H9 (cell line): ENCODE measurements at regions not wholly inside any gene's neighbourhood (a gene's known extent, or its start where the extent isn't known, plus 50 kb on each side); places are given as distances from the start of the nearest gene placed in this dataset.

Experiments
- DNase-seq: peaks from one replicate; pipeline ENCODE4 v3.0.0-alpha.2; 2017
- H2AFZ ChIP-seq: one replicate; pipeline ENCODE4 v1.6.1; 2013; ENCODE audit warnings: mild to moderate bottlenecking, low read length, control low read depth, moderate library complexity
- H2AK5ac ChIP-seq: 2 replicates; pipeline ENCODE4 v1.6.1; 2013; ENCODE audit warnings: low read length, control low read depth, mixed read lengths; ENCODE audit not compliant: insufficient read length
- H2BK120ac ChIP-seq: one replicate; pipeline ENCODE4 v1.6.1; 2013; ENCODE audit warnings: low read depth, mild to moderate bottlenecking, low read length, control low read depth, inconsistent platforms; ENCODE audit not compliant: poor library complexity, severe bottlenecking
- H2BK12ac ChIP-seq: 2 replicates; pipeline ENCODE4 v1.6.1; 2013; ENCODE audit warnings: low read length, control low read depth, mixed read lengths, low read depth; ENCODE audit not compliant: insufficient read length
- H2BK15ac ChIP-seq: 2 replicates; pipeline ENCODE4 v1.6.1; 2013; ENCODE audit warnings: low read depth, low read length, control low read depth
- H2BK20ac ChIP-seq: one replicate; pipeline ENCODE4 v1.6.1; 2013; ENCODE audit warnings: low read depth, mild to moderate bottlenecking, low read length, control low read depth, inconsistent platforms; ENCODE audit not compliant: poor library complexity, severe bottlenecking
- H2BK5ac ChIP-seq: 2 replicates; pipeline ENCODE4 v1.6.1; 2013; ENCODE audit warnings: low read length, control low read depth, mixed read lengths; ENCODE audit not compliant: insufficient read length
- H3K14ac ChIP-seq: 2 replicates; pipeline ENCODE4 v1.6.1; 2013; ENCODE audit warnings: low read length, control low read depth; ENCODE audit not compliant: insufficient read depth
- H3K18ac ChIP-seq: 2 replicates; pipeline ENCODE4 v1.6.1; 2013; ENCODE audit warnings: low read depth, mild to moderate bottlenecking, mixed read lengths, low read length, control low read depth; ENCODE audit not compliant: insufficient read length
- H3K23ac ChIP-seq: 2 replicates; pipeline ENCODE4 v1.6.1; 2013; ENCODE audit warnings: low read length, control low read depth, mixed read lengths, low read depth; ENCODE audit not compliant: insufficient read length
- H3K23me2 ChIP-seq: 2 replicates; pipeline ENCODE4 v1.6.1; 2013; ENCODE audit warnings: low read depth, mild to moderate bottlenecking, mixed read lengths, low read length, control low read depth; ENCODE audit not compliant: insufficient read length, poor library complexity, severe bottlenecking
- H3K27ac ChIP-seq: 2 replicates; pipeline ENCODE4 v1.5.1; 2013; ENCODE audit warnings: low read length, control low read depth, mixed read lengths, low read depth; ENCODE audit not compliant: insufficient read length
- H3K27me3 ChIP-seq: 2 replicates; pipeline ENCODE4 v1.6.1; 2013; ENCODE audit warnings: low read length, control low read depth, inconsistent platforms; ENCODE audit not compliant: insufficient read depth
- H3K4ac ChIP-seq: 2 replicates; pipeline ENCODE4 v1.6.1; 2013; ENCODE audit warnings: low read depth, mild to moderate bottlenecking, control low read depth, inconsistent platforms, low read length, moderate library complexity
- H3K4me1 ChIP-seq: 2 replicates; pipeline ENCODE4 v1.6.1; 2013; ENCODE audit warnings: low read length, control low read depth, inconsistent platforms; ENCODE audit not compliant: insufficient read depth
- H3K4me2 ChIP-seq: 2 replicates; pipeline ENCODE4 v1.6.1; 2013; ENCODE audit warnings: low read length, control low read depth, mixed read lengths; ENCODE audit not compliant: insufficient read length, insufficient read depth
- H3K56ac ChIP-seq: 2 replicates; pipeline ENCODE4 v1.6.1; 2013; ENCODE audit warnings: low read depth, mild to moderate bottlenecking, mixed read lengths, low read length, control low read depth; ENCODE audit not compliant: insufficient read length
- H3K79me1 ChIP-seq: 2 replicates; pipeline ENCODE4 v1.6.1; 2013; ENCODE audit warnings: low read depth, mild to moderate bottlenecking, moderate library complexity, low read length, control low read depth, inconsistent platforms; ENCODE audit not compliant: insufficient read depth, poor library complexity, severe bottlenecking
- H3K79me2 ChIP-seq: 2 replicates; pipeline ENCODE4 v1.6.1; 2013; ENCODE audit warnings: low read length, control low read depth, inconsistent platforms; ENCODE audit not compliant: insufficient read depth
- H3K9ac ChIP-seq: 2 replicates; pipeline ENCODE4 v1.6.1; 2013; ENCODE audit warnings: low read length, control low read depth, mixed read lengths; ENCODE audit not compliant: insufficient read length; ENCODE audit errors: extremely low read depth
- H3K9me3 ChIP-seq: one replicate; pipeline ENCODE4 v1.6.1; 2013; ENCODE audit warnings: low read depth, low read length, inconsistent platforms; ENCODE audit not compliant: control insufficient read depth
- H3T11ph ChIP-seq: one replicate; pipeline ENCODE4 v1.6.1; 2013; ENCODE audit warnings: mild to moderate bottlenecking, low read length, control low read depth, inconsistent platforms
- H4K20me1 ChIP-seq: one replicate; pipeline ENCODE4 v1.6.1; 2013; ENCODE audit not compliant: control insufficient read depth, insufficient read length, insufficient read depth
- H4K5ac ChIP-seq: 2 replicates; pipeline ENCODE4 v1.6.1; 2013; ENCODE audit warnings: low read depth, mild to moderate bottlenecking, mixed read lengths, low read length, control low read depth; ENCODE audit not compliant: insufficient read length
- H4K8ac ChIP-seq: replicated peaks from 2 replicates; pipeline ENCODE4 v1.6.1; 2013; ENCODE audit warnings: low read length, control low read depth, mixed read lengths, low read depth; ENCODE audit not compliant: insufficient read length
- H4K91ac ChIP-seq: 2 replicates; pipeline ENCODE4 v1.6.1; 2013; ENCODE audit warnings: low read depth, mild to moderate bottlenecking, moderate library complexity, mixed read lengths, low read length, control low read depth; ENCODE audit not compliant: insufficient read length
- H3K27ac Mint-ChIP-seq, 3 experiments: 2 replicates in 2 of 3; 3 replicates in 1 of 3; pipeline ENCODE4 v1.8.0; 2020 to 2021; ENCODE audit warnings: mixed read lengths in 3 of 3, mild to moderate bottlenecking in 1 of 3, moderate library complexity in 1 of 3
- H3K27me3 Mint-ChIP-seq: 2 replicates; pipeline ENCODE4 v1.8.0; 2021; ENCODE audit warnings: low read depth, mild to moderate bottlenecking, moderate library complexity, mixed read lengths
- H3K36me3 Mint-ChIP-seq, 3 experiments: 2 replicates in 2 of 3; 3 replicates in 1 of 3; pipeline ENCODE4 v1.8.0; 2020 to 2021; ENCODE audit warnings: low read depth in 3 of 3, mixed read lengths in 3 of 3; ENCODE audit not compliant: insufficient read depth in 1 of 3
- H3K4me1 Mint-ChIP-seq, 2 experiments: 2 replicates each; pipeline ENCODE4 v1.8.0; 2020; ENCODE audit warnings: mixed read lengths in 2 of 2
- H3K4me3 Mint-ChIP-seq, 2 experiments: 2 replicates in 1 of 2; 3 replicates in 1 of 2; pipeline ENCODE4 v1.8.0; 2020 to 2021; ENCODE audit warnings: mild to moderate bottlenecking in 2 of 2, mixed read lengths in 2 of 2, moderate library complexity in 1 of 2
- H3K9me3 Mint-ChIP-seq, 2 experiments: 2 replicates in 1 of 2; 3 replicates in 1 of 2; pipeline ENCODE4 v1.8.0; 2020; ENCODE audit warnings: mild to moderate bottlenecking in 2 of 2, mixed read lengths in 2 of 2, moderate library complexity in 1 of 2
- WGBS: extraction: QIAGEN DNeasy Blood & Tissue Kit; methylation state at CpG from one replicate; pipeline ENCODE4 v1.1.7; 2013; ENCODE audit warnings: missing lambda C conversion rate, low lambda C conversion rate, mixed read lengths; ENCODE audit not compliant: insufficient read length; ENCODE audit errors: extremely low coverage; 5-methylcytosine and 5-hydroxymethylcytosine counted together
- TF ChIP-seq, protein P1 (sequence below): fragments of 200-600 bp; sonication (generic); conservative IDR thresholded peaks from 3 replicates; pipeline ENCODE4 v1.8.0; 2021; ENCODE audit warnings: antibody characterized with exemption, mild to moderate bottlenecking

DNA sequence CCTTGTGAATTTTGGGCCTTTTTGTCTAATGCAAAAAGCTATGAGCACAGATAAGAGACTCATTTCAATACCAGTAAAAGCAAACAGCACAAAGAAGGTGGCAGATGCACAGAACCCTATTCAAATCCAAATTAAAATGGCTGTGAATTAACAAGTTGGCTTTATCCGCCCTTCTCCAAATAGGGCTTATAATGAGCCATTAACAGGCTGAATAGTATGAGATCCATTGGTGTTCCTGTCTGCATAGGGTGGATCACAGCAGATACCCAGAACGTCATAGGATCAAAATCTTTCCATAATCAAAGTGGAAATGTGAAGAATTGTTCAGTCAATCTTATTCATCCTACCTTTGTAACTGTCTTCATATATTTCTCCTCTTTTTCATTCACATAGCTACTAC lies 282.4 kb upstream of the UMPS start:
- H3K9me3 Mint-ChIP-seq: no peaks in the 10 kb centered on the region
- H3K27me3 Mint-ChIP-seq: no peaks in the 10 kb centered on the region
- no peak for DNase-seq
- no peak overlapping the region for H3T11ph ChIP-seq
- no peaks in the 10 kb centered on the region for H3K79me1 ChIP-seq
- H2BK5ac ChIP-seq: no peak overlapping the region
- no peaks in the 10 kb centered on the region for H3K9me3 ChIP-seq
- H4K5ac ChIP-seq: no peak overlapping the region
- no peaks in the 10 kb centered on the region for H4K20me1 ChIP-seq
- H2BK120ac ChIP-seq: no peak overlapping the region
- H3K4ac ChIP-seq: no peak overlapping the region
- H3K56ac ChIP-seq: no peak overlapping the region
- peaks cover 3 to 9% of the 10 kb centered on the region in 2 experiments; a peak in 1 of 4 replicates for H3K4me1 Mint-ChIP-seq
- no peak overlapping the region for H4K91ac ChIP-seq
- no peak overlapping the region for H2BK15ac ChIP-seq
- TF ChIP-seq, protein P1, sequence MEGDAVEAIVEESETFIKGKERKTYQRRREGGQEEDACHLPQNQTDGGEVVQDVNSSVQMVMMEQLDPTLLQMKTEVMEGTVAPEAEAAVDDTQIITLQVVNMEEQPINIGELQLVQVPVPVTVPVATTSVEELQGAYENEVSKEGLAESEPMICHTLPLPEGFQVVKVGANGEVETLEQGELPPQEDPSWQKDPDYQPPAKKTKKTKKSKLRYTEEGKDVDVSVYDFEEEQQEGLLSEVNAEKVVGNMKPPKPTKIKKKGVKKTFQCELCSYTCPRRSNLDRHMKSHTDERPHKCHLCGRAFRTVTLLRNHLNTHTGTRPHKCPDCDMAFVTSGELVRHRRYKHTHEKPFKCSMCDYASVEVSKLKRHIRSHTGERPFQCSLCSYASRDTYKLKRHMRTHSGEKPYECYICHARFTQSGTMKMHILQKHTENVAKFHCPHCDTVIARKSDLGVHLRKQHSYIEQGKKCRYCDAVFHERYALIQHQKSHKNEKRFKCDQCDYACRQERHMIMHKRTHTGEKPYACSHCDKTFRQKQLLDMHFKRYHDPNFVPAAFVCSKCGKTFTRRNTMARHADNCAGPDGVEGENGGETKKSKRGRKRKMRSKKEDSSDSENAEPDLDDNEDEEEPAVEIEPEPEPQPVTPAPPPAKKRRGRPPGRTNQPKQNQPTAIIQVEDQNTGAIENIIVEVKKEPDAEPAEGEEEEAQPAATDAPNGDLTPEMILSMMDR: no peak
- H2AK5ac ChIP-seq: no peak overlapping the region
- no peak overlapping the region for H3K18ac ChIP-seq
- H3K14ac ChIP-seq: no peak overlapping the region
- no CpG with 5 or more reads among the region's 2 CpGs for WGBS
- H3K27me3 ChIP-seq: no peaks in the 10 kb centered on the region
- no peaks in the 10 kb centered on the region for H3K4me1 ChIP-seq
- H3K27ac ChIP-seq: no peak overlapping the region
- no peak overlapping the region for H2BK12ac ChIP-seq
- no peak overlapping the region for H3K27ac Mint-ChIP-seq
- H3K23ac ChIP-seq: no peak overlapping the region
- H3K79me2 ChIP-seq: no peaks in the 10 kb centered on the region
- H2BK20ac ChIP-seq: no peak overlapping the region
- H3K36me3 Mint-ChIP-seq: no peaks in the 10 kb centered on the region
- no peaks in the 10 kb centered on the region for H3K23me2 ChIP-seq
- no peak overlapping the region for H3K9ac ChIP-seq
- no peak overlapping the region for H3K4me3 Mint-ChIP-seq
- no peak overlapping the region for H3K4me2 ChIP-seq
- no peak overlapping the region for H2AFZ ChIP-seq
- no peak overlapping the region for H4K8ac ChIP-seq
